H1 (cell line): ENCODE measurements at regions not wholly inside any gene's neighbourhood (a gene's known extent, or its start where the extent isn't known, plus 50 kb on each side); places are given as distances from the start of the nearest gene placed in this dataset.

ENCODE experiments used
- CTCF ChIA-PET: fragments of 300-600 bp; sonication (Branson Sonifier 250); formaldehyde crosslinking; loops from one replicate; lab custom pipeline; 2021; ENCODE audit not compliant: partially characterized antibody; lab: Charles Lee
- POLR2A ChIA-PET: fragments of 300-600 bp; sonication (Branson Sonifier 250); formaldehyde crosslinking; loops from one replicate; lab custom pipeline; 2021; ENCODE audit warnings: inconsistent platforms; ENCODE audit not compliant: partially characterized antibody; lab: Charles Lee
- DNase-seq, 2 experiments: peaks; one replicate each; pipeline versions ENCODE4 v3.0.0 to v3.0.0-alpha.2; 2010 to 2022; ENCODE audit warnings: low spot score in 2 of 2, low read depth in 1 of 2, mixed read lengths in 1 of 2
- FAIRE-seq: peaks from 2 replicates; lab custom pipeline; 2011; peaks lifted over from hg19 to GRCh38; lab: Jason Lieb, UNC
- H2AFZ ChIP-seq: 2 replicates; pipeline ENCODE4 v1.8.1; 2012; ENCODE audit warnings: low read length, inconsistent platforms
- H2AK5ac ChIP-seq: 2 replicates; pipeline ENCODE4 v1.6.1; 2013; ENCODE audit warnings: low read depth, low read length
- H2BK120ac ChIP-seq: replicated peaks from 2 replicates; pipeline ENCODE3; 2013; ENCODE audit warnings: low read depth, low read length, inconsistent platforms
- H2BK12ac ChIP-seq: 2 replicates; pipeline ENCODE4 v1.6.1; 2013; ENCODE audit warnings: low read depth, low read length
- H2BK15ac ChIP-seq: 2 replicates; pipeline ENCODE4 v1.6.1; 2013; ENCODE audit warnings: low read length
- H2BK20ac ChIP-seq: 2 replicates; pipeline ENCODE4 v1.6.1; 2013; ENCODE audit warnings: low read length
- H2BK5ac ChIP-seq: 2 replicates; pipeline ENCODE4 v1.6.1; 2013; ENCODE audit warnings: low read depth, low read length
- H3K14ac ChIP-seq: 2 replicates; pipeline ENCODE4 v1.6.1; 2013; ENCODE audit warnings: inconsistent platforms; ENCODE audit not compliant: insufficient read length
- H3K18ac ChIP-seq: 2 replicates; pipeline ENCODE4 v1.6.1; 2013; ENCODE audit warnings: low read length; ENCODE audit errors: extremely low read depth
- H3K23ac ChIP-seq: 2 replicates; pipeline ENCODE4 v1.6.1; 2013; ENCODE audit warnings: inconsistent platforms; ENCODE audit not compliant: insufficient read length
- H3K23me2 ChIP-seq: 2 replicates; pipeline ENCODE4 v1.6.1; 2013; ENCODE audit warnings: low read depth, low read length
- H3K27ac ChIP-seq: 2 replicates; pipeline ENCODE4 v1.6.1; 2011; ENCODE audit warnings: low read depth, low read length, inconsistent platforms
- H3K27me3 ChIP-seq, 4 experiments: replicated peaks in 1 of 4; 1 replicate in 1 of 4; 2 replicates in 3 of 4; pipeline versions ENCODE4 v1.6.1 to v1.8.1; 2011 to 2013; ENCODE audit warnings: low read length in 3 of 4, mild to moderate bottlenecking in 3 of 4, inconsistent platforms in 2 of 4, mixed read lengths in 2 of 4, moderate library complexity in 1 of 4; ENCODE audit not compliant: control insufficient read depth in 3 of 4, insufficient read depth in 3 of 4; ENCODE audit errors: extremely low read depth in 1 of 4
- H3K36me3 ChIP-seq, 4 experiments: 2 replicates each; pipeline versions ENCODE4 v1.6.1 to v1.8.1; 2011 to 2013; ENCODE audit warnings: mild to moderate bottlenecking in 4 of 4, low read length in 3 of 4, moderate library complexity in 2 of 4, control low read depth in 1 of 4, inconsistent platforms in 1 of 4; ENCODE audit not compliant: insufficient read depth in 4 of 4, control insufficient read depth in 2 of 4
- H3K4ac ChIP-seq: replicated peaks from 2 replicates; pipeline ENCODE3; 2013; ENCODE audit warnings: low read length, low read depth, mixed read lengths, inconsistent platforms; ENCODE audit not compliant: insufficient read length
- H3K4me1 ChIP-seq, 4 experiments: replicated peaks in 1 of 4; 1 replicate in 1 of 4; 2 replicates in 3 of 4; pipeline versions ENCODE4 v1.6.1 to v1.8.1; 2011 to 2013; ENCODE audit warnings: low read length in 3 of 4, inconsistent platforms in 2 of 4, mixed read lengths in 1 of 4; ENCODE audit not compliant: insufficient read depth in 4 of 4, control insufficient read depth in 3 of 4
- H3K4me2 ChIP-seq, 2 experiments: 2 replicates each; pipeline versions ENCODE4 v1.6.1 to v1.8.1; 2011 to 2013; ENCODE audit warnings: low read depth in 2 of 2, low read length in 2 of 2, control low read depth in 1 of 2, inconsistent platforms in 1 of 2, mild to moderate bottlenecking in 1 of 2; ENCODE audit not compliant: insufficient read depth in 1 of 2
- H3K4me3 ChIP-seq, 4 experiments: fragments of 200-600, 300-600 bp in 1 of 4; sonication (generic), shearing (Covaris generic), sonication (Bioruptor Twin) in 1 of 4; 2 replicates each; pipeline versions ENCODE4 v1.5.1 to v1.8.1; 2011 to 2016; ENCODE audit warnings: low read length in 4 of 4, low read depth in 3 of 4, control low read depth in 2 of 4, inconsistent platforms in 2 of 4, mild to moderate bottlenecking in 2 of 4, mixed read lengths in 1 of 4, moderate library complexity in 1 of 4; ENCODE audit not compliant: insufficient read depth in 2 of 4; ENCODE audit errors: extremely low read depth in 1 of 4
- H3K56ac ChIP-seq: replicated peaks from 2 replicates; pipeline ENCODE3; 2013; ENCODE audit warnings: low read depth, mild to moderate bottlenecking, mixed read lengths, low read length, inconsistent platforms; ENCODE audit not compliant: insufficient read length
- H3K79me1 ChIP-seq: 2 replicates; pipeline ENCODE4 v1.6.1; 2013; ENCODE audit warnings: low read depth, low read length, control low read depth
- H3K79me2 ChIP-seq, 2 experiments: 2 replicates each; pipeline versions ENCODE4 v1.6.1 to v1.8.1; 2012 to 2013; ENCODE audit warnings: low read length in 2 of 2, mild to moderate bottlenecking in 2 of 2, inconsistent platforms in 1 of 2; ENCODE audit not compliant: insufficient read depth in 2 of 2, control insufficient read depth in 1 of 2
- H3K9ac ChIP-seq, 4 experiments: replicated peaks in 1 of 4; 1 replicate in 1 of 4; 2 replicates in 3 of 4; pipeline versions ENCODE4 v1.6.1 to v1.8.1; 2011 to 2013; ENCODE audit warnings: low read depth in 3 of 4, low read length in 3 of 4, control low read depth in 2 of 4, mild to moderate bottlenecking in 2 of 4, moderate library complexity in 2 of 4, inconsistent platforms in 1 of 4; ENCODE audit errors: extremely low read depth in 1 of 4
- H3K9me3 ChIP-seq, 2 experiments: 2 replicates each; pipeline versions ENCODE4 v1.6.1 to v1.8.1; 2012 to 2013; ENCODE audit warnings: mild to moderate bottlenecking in 2 of 2, moderate library complexity in 2 of 2, control low read depth in 1 of 2, inconsistent platforms in 1 of 2, low read depth in 1 of 2, low read length in 1 of 2, mixed read lengths in 1 of 2; ENCODE audit not compliant: insufficient read depth in 2 of 2
- H4K20me1 ChIP-seq, 2 experiments: replicated peaks in 1 of 2; 2 replicates each; pipeline versions ENCODE3 to v1.8.1; 2011 to 2013; ENCODE audit warnings: inconsistent platforms in 2 of 2, low read length in 2 of 2, mild to moderate bottlenecking in 1 of 2; ENCODE audit not compliant: insufficient read depth in 2 of 2, control insufficient read depth in 1 of 2
- H4K5ac ChIP-seq: 2 replicates; pipeline ENCODE4 v1.6.1; 2013; ENCODE audit warnings: low read length, low read depth, mixed read lengths, inconsistent platforms; ENCODE audit not compliant: insufficient read length
- H4K8ac ChIP-seq: 2 replicates; pipeline ENCODE4 v1.8.0; 2013; ENCODE audit warnings: mild to moderate bottlenecking, moderate library complexity, low read length, inconsistent platforms; ENCODE audit not compliant: insufficient read depth; ENCODE audit errors: extremely low read depth
- H4K91ac ChIP-seq: replicated peaks from 2 replicates; pipeline ENCODE3; 2013; ENCODE audit warnings: low read length, mixed read lengths, inconsistent platforms; ENCODE audit not compliant: insufficient read length
- SP1 ChIP-seq: IDR thresholded peaks from 2 replicates; pipeline ENCODE4 v1.6.1; 2011; ENCODE audit warnings: low read depth, low read length
- WGBS, 2 experiments: shearing (Covaris generic) in 1 of 2; methylation state at CpG; one replicate each; pipeline versions ENCODE4 v1.1.6 to v1.1.7; 2013 to 2015; ENCODE audit warnings: low lambda C conversion rate in 2 of 2, mixed read lengths in 2 of 2, inconsistent platforms in 1 of 2, low coverage in 1 of 2, missing lambda C conversion rate in 1 of 2; ENCODE audit not compliant: insufficient replicate concordance in 2 of 2, insufficient coverage in 1 of 2, insufficient read length in 1 of 2; ENCODE audit errors: extremely low coverage in 1 of 2, missing lambda C conversion rate in 1 of 2; 5-methylcytosine and 5-hydroxymethylcytosine counted together

DNA sequence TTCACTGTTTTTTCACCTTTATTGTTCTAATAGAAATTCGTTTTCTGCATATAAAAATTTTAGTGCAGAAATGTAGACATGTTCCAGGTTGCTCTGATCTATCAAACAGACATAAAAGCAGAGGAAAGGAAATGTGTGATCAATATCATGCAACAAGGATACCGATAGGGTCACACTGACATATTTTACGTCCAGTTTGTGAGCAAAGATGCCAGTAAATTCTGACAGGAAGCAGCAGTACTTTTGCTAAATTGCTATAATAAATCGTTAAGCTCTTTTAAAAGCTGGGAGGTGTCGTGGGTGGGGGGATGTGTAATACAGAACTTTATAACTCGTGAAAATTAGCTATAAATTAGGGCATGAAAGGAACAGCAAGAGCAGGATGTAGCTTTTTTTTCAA, 955.2 kb downstream of the BRINP3 start:
- DNase-seq = no peak
- H3K27me3 ChIP-seq = no peaks in the 10 kb centered on the region
- H4K5ac ChIP-seq = no peak overlapping the region
- H2BK20ac ChIP-seq = no peak overlapping the region
- H4K8ac ChIP-seq = no peak overlapping the region
- no peak overlapping the region for H3K18ac ChIP-seq
- no peak for TF ChIP-seq SP1
- TF ChIP-seq, all 59 proteins: peak for 0
- H3K23me2 ChIP-seq = no peaks in the 10 kb centered on the region
- no peaks in the 10 kb centered on the region for H3K9me3 ChIP-seq
- no peak overlapping the region for H3K27ac ChIP-seq
- no peak overlapping the region for H4K91ac ChIP-seq
- ChIA-PET CTCF (interaction anchor here (0.6 kb wide), 1 partner anchor 159 kb away, joined by 3 read pairs; no protein-coding TSS in a partner anchor), POLR2A (no interaction called here)
- no peak overlapping the region for H3K14ac ChIP-seq
- no peak overlapping the region for H2AFZ ChIP-seq
- no peak overlapping the region for H3K4me2 ChIP-seq
- H3K4me1 ChIP-seq = no peaks in the 10 kb centered on the region
- H3K36me3 ChIP-seq = no peaks in the 10 kb centered on the region
- no peak overlapping the region for H3K4me3 ChIP-seq
- WGBS, 2 experiments = 84% methylated on average over 6 of the region's 6 CpGs; no CpG with 5 or more reads in 1 of the 2 experiments
- H3K23ac ChIP-seq = no peak overlapping the region
- H3K56ac ChIP-seq = no peak overlapping the region
- H3K79me1 ChIP-seq = no peaks in the 10 kb centered on the region
- H2BK120ac ChIP-seq = no peak overlapping the region
- no peaks in the 10 kb centered on the region for H3K79me2 ChIP-seq
- no peak overlapping the region for H2BK15ac ChIP-seq
- no peak overlapping the region for H2BK5ac ChIP-seq
- H3K9ac ChIP-seq = no peak overlapping the region
- no peaks in the 10 kb centered on the region for H4K20me1 ChIP-seq
- H2BK12ac ChIP-seq = no peak overlapping the region
- H2AK5ac ChIP-seq = no peak overlapping the region
- no peak for FAIRE-seq
- no peak overlapping the region for H3K4ac ChIP-seq
